Activated CD8-positive, alpha-beta memory T cell treated with anti-CD3 and anti-CD28 coated beads, Interleukin-2, amount 50 U/mL, for 24 hours (primary cell): ENCODE measurements at regions not wholly inside any gene's neighbourhood (a gene's known extent, or its start where the extent isn't known, plus 50 kb on each side); places are given as distances from the start of the nearest gene placed in this dataset.
"Not testable (repeated sequence)": the region's sequence is repeated elsewhere in the genome, so short reads cannot be mapped to it uniquely, and the experiment has no call there.

ENCODE experiments used
- DNase-seq: peaks from one replicate; pipeline ENCODE4 v3.0.0-alpha.2; 2020; ENCODE audit errors: extremely low read depth

DNA sequence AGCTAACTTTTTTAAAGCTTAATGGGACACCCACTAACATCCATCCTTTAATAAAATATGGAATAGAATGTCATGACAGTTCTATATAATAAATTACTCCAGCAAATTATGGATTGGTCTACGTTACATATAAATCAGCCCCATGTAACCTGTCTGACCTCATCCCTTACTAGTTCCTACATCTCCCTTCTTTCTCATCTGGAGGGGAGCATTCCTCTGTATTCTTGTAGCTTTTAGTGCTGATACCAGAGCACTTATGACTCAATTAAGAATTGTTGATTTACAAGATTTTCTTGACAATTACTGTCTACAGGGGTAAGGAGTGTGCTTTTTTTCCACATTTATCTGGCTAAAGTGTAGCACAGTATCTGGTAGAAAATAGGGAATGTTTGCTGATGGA, 523.7 kb downstream of the FAM181B start:
- no peak for DNase-seq

DNA sequence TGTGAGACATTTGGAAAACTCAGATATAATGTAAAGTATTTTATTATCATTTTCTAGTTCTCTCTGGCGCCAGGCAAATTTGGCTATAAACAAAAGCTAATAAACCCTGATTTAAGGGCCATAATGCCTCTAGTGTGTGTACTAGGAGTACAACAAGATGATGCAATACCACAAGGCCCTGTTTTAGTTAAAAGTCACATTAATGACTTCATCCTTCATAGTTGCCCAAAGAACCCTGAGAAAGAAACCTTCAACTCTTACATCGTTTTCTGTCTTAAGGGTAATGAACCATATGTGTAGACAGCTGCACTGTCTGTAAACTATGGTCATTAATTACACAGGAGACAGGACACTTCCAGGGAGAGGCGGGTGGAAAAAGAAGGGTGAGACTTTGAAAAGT, 538.4 kb downstream of the FAM181B start:
- DNase-seq: no peak

- DNase-seq: no peak
Measured at GRCh38 chr11:82194521-82194920, 539.1 kb downstream of the FAM181B start.

GRCh38 chr11:82191695-82192094, 542.0 kb downstream of the FAM181B start:
- no peak for DNase-seq

DNA sequence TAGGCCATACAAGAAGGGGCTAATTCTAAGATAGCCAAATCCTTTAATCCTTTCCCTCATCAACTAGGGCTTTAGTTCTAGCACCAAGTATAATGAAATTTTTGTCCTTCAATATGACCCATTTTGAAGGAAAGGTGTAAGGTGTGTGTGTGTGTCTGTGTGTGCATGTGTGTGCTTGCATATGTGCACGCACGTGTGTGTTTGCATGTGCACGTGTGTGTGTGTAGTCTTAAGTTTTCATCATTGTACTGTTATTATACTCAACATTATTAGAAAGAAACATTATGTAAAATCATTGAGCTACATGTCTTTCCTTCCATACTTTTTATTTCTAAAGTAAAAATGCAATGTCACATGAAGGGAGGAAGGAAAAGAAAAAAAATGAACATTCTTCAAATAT, 547.7 kb downstream of the FAM181B start:
- DNase-seq: no peak

DNA sequence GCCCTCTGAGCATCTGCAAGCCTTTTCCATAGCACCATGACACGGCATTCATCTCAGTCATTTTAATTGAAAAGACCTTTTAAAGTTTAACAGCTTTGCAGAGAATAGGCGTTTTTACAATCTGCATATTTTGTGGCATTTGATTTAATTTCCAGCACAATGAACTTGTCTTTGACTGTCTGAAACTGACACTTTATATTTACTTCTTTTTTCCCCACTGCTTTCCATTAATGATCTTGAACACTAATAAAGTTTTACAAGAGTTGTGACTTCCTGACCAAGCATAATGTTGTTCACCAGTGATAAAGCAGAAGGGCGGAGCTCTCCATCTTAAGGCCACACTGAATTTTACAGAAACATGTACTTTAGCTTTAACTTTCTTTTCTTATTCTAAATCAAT, 548.7 kb downstream of the FAM181B start:
- DNase-seq: no peak

DNA sequence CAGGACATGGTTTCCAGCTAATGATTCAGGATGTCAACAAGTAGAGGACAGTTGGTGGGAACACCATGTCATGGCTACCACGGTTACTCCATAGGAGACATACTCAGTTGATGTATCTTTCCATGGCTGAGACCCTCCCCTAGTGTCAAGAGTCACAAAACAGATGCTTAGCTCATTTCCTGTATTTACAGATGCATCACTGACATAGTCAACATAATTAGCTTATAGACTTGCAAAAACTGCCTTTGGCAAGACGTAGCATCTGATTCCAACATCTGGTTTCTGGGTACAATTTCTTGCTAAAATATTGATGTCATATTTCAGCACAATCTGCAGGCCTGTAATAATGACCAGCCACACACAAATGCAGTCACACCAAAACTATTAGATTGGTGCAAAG, 550.3 kb downstream of the FAM181B start:
- no peak for DNase-seq

DNA sequence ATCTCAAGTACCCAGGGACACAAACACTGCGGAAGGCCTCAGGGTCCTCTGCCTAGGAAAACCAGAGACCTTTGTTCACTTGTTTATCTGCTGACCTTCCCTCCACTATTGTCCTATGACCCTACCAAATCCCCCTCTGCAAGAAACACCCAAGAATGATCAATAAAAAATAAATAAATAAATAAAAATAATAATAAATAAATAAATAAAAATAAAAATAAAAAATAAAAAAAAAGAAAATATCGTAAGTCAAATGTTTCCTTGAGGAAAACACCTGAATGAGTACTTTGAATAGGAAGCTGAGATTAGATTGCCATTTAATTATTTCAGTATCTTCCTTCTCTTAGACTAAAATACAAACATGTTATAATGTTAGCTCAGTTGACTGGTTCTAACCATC, 551.0 kb downstream of the FAM181B start:
- not testable (repeated sequence) for DNase-seq

DNA sequence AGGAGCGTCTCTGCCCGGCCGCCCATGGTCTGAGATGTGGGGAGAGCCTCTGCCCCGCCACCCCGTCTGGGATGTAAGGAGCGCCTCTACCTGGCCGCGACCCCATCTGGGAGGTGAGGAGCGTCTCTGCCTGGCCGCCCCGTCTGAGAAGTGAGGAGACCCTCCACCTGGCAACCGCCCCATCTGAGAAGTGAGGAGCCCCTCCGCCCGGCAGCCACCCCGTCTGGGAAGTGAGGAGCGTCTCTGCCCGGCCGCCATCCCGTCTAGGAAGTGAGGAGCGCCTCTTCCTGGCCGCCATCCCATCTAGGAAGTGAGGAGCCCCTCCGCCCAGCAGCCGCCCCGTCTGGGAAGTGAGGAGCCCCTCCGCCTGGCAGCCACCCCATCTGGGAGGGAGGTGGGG, 551.9 kb downstream of the FAM181B start:
- DNase-seq: not testable (repeated sequence)

GRCh38 chr11:82176945-82177344, 556.7 kb downstream of the FAM181B start:
- no peak for DNase-seq

- DNase-seq: no peak
Measured at GRCh38 chr11:82176365-82176764, 557.3 kb downstream of the FAM181B start.

DNA sequence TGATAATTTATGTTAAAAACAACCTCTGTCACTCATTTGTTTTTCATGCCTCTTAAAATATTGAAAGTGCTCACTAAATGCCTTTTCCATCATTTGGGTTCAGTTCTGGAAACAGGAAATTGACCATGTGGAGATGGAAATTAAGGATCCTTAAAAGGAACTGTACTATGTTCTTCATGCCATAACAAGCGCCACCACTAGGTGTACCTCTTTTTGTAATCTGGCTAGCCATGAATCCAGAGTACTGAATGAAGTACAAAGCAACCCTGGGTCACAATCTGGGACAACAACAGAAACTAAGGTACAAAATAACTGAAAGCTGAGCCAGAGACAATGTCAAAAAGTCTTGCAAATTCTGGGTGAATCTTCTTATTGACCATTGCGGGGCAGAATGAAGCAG, 559.1 kb downstream of the FAM181B start:
- DNase-seq: no peak

DNA sequence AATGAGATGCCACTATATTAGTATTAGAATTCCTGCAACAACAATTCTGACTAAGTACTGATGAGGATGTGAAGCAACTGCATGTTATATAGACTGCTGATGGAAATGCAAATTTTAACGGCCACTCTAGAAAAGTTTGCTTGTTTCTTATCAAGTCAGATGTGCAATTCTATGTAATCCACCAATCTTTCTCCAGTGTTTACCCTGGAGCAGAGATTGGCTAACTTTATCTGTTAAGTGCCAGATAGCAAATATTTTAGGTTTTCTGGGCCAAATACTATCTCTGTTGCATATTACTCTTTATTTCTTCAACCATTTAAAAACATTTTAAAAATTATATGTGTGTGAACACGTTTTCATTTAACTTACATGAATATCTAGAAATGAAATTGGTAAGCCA, 586.9 kb downstream of the FAM181B start:
- no peak for DNase-seq

- no peak for DNase-seq
Measured at GRCh38 chr11:82118946-82119345, 614.7 kb downstream of the FAM181B start.

- no peak for DNase-seq
Measured at GRCh38 chr11:82117362-82117761, 616.3 kb downstream of the FAM181B start.

DNA sequence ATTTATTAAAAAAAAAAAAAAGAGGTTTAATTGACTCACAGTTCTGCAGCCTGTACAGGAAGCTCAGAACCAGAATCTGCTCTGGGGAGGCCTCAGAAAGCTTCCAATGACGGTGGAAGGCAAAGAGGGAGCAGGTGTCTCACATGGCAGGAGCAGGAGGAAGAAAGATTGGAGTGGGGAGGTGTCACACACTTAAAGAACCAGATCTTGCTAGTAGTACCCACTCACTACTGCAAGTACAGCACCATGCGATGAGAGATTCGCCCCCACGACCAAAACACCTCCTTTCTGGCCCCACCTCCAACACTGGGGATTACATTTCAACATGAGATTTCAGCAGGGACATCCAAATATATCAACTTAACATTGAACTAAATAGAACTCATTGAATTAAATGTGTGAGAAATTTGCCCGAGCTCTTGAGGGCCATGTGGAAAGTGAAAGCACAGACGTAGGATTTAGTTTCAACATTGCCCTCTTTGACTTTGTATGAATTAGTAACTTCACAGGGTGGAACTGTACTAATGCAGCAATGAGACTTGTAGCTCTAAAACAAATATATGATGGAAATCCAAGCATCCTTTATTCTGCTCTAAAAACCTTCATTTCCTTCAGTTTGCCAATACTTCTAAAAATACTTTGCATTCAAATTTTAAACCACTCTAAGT, 628.2 kb downstream of the FAM181B start:
- DNase-seq: no peak

- DNase-seq: no peak
Measured at GRCh38 chr11:82092904-82093303, 640.8 kb downstream of the FAM181B start.

GRCh38 chr11:82089426-82089825, 644.2 kb downstream of the FAM181B start:
- no peak for DNase-seq

DNA sequence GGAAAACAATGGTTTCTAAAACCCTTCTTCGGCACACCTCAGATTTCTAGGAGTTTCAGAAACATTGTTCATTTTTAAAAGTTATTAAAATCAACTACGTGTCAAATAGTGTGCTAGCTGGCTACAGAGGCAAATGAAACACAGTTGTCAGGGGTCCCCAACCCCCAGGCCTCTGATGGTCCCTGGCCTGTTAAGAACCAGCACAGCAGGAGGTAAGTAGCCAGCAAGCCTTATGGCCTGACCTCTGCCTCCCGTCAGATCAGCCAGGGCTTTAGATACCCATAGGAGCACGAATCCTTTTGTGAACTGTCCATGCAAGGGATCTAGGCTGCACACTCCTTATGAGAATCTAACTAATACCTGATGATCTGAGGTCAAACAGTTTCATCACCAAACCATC, 648.2 kb downstream of the FAM181B start:
- no peak for DNase-seq

DNA sequence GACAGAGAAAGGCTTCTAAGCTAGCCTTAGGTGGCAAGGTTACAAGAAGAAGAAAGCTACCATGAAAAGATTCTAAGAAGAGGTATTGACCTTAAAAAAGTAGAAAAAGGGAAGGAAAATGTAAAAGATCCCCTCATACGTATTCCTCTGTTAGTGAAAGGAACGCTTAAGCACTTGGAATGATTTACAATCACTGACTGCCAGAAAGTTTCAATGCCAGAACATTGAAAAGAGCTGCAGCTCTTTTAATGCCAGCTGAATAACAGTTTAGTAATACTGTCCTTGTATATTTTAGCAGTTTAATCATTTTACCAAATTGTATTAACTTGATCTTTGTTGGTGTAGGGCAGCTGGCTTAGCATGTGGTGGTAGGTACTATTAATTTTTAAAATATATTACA, 650.7 kb downstream of the FAM181B start:
- DNase-seq: no peak

GRCh38 chr11:82080160-82080559, 653.5 kb downstream of the FAM181B start:
- no peak for DNase-seq

GRCh38 chr11:82076126-82076525, 657.5 kb downstream of the FAM181B start:
- no peak for DNase-seq

GRCh38 chr11:82059505-82059904, 674.2 kb downstream of the FAM181B start:
- no peak for DNase-seq

GRCh38 chr11:82056450-82056849, 677.2 kb downstream of the FAM181B start:
- DNase-seq: no peak
